AG09319 (cell line): ENCODE measurements at regions not wholly inside any gene's neighbourhood (a gene's known extent, or its start where the extent isn't known, plus 50 kb on each side); places are given as distances from the start of the nearest gene placed in this dataset.

Experiments used
- DNase-seq: peaks from one replicate; pipeline ENCODE4 v3.0.0-alpha.2; 2010; ENCODE audit warnings: low read depth; ENCODE audit errors: extremely low read depth
- CTCF ChIP-seq: IDR thresholded peaks from 2 replicates; pipeline ENCODE4 v1.5.1; 2011; ENCODE audit warnings: low read depth, mild to moderate bottlenecking, inconsistent platforms, low read length, moderate library complexity

GRCh38 chr5:60205071-60205470 lies 311.5 kb upstream of the PDE4D start:
- DNase-seq: no peak
- TF ChIP-seq CTCF: no peak

DNA sequence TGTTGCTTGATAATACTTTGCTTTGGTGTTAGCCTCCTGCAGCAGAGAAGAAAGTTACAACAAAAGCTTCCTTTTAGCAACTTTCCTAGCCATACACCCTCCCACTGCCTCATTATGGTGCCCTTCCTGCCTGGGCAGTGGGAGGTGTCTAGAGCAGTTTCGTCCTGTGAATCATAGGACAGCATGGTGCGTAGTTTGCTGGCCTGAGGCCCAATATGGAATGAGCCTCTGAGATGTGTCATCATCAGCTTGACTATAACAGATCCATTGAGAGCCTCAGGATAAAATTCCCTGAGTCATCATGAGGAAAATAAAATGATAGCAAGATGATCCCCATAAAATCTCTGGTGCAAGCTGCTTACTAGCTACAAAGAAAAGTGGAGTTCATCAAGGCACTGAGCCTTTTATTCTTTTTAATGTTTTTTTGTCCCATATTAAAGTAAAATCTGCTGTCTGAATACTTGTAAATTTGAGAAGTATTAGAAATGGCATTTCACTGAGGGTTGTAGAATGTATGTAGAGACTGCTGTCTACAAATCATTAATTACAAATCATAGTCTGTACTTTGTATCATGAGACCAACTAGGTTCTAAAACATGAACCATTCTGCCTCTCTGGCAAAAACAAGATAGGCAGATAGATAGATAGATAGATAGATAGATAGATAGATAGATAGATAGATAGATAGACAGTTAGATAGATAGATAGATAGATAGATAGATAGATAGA lies 303.0 kb upstream of the PDE4D start:
- TF ChIP-seq CTCF: no peak
- peak; percentile 0 for DNase-seq

DNA sequence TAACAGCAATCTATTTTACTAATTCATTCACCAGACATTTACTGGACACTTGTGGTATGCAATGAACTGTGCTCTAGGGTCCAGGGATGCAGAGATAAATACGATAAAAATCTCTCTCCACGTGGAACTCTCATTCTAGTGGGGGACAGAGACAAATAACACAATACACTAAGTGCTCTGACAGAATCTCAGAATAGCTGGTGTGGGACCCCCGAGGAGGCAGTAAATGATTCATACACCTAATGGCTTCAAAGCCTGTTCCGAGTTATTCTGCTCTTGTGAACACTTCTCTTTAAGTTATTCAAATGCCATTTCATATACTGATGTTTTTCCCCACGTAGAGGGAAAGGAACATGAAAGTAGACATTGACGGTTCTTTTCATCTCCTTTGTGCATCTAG lies 302.0 kb upstream of the PDE4D start:
- TF ChIP-seq CTCF: no peak

GRCh38 chr5:60195083-60195482 lies 301.6 kb upstream of the PDE4D start:
- no peak for TF ChIP-seq CTCF
- DNase-seq: no peak

More for the DNA sequence above, 302.0 kb upstream of the PDE4D start:
- DNase-seq: no peak

DNA sequence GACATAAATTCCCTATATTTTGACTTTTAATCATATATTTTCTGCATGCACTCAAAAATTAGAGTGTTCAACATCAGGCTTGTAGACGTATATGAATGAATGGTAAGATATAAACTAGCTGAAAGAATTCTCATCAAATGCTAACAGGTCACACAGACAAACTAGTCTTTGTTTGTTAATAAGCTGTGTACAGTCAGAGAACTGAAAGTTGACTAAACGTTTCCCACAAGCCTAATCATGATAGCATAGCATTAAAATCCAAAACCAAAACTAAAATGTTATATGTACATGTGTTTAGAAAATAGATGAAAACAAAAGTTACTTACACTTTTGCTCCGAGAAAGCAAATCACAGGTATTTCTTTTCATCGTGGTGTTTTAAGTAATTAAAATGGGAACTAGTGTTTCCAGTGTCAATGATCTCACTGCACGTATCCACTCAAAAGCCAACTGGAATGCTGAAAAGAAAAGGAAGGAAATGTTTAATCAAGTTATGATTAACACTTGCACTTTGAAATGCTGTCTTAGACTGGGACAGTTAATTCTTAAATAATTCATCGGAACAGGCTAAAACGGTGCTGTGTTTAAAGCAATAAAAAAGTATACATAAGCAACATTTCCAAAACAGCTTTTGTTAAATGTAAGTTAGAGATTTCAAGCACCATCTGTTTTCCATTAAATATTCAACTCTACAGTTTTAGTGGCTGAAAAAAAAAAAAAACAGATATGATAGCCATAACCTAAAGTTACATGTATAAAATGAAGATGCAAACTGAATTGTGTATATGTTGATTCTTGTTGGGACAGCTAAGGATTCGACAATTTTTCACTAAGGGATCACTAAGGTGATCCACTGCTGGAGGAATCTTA lies 291.9 kb upstream of the PDE4D start:
- no peak for TF ChIP-seq CTCF
- no peak for DNase-seq

DNA sequence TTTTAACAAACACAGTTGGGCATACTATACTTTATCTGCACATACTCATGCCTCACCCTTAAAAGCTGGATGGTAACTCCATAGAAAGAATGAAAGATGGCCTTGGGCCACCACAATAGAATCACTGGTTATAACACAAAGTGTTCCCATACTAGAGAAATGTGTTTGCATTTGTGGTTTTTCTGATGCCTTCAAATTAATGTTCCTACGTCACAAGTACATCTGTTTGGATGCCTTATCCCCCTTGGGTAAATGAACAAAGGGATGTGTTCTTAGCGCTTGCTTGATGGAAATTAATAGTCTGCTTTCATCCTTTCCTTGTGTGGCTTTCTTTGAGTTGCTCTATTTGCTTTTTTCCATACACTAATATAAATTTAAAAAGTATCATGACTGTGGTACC lies 291.1 kb upstream of the PDE4D start:
- no peak for TF ChIP-seq CTCF
- no peak for DNase-seq

- TF ChIP-seq CTCF: no peak
- no peak for DNase-seq
These were observed 290.4 kb upstream of the PDE4D start for GRCh38 chr5:60183881-60184280.
